Neural cell (in vitro differentiated cells): ENCODE measurements at regions not wholly inside any gene's neighbourhood (a gene's known extent, or its start where the extent isn't known, plus 50 kb on each side); places are given as distances from the start of the nearest gene placed in this dataset.

Source experiments
- H2AFZ ChIP-seq: fragments of 200-600, 300-800 bp; sonication (generic), shearing (Covaris generic); 2 replicates; pipeline ENCODE4 v1.6.0; 2014; ENCODE audit warnings: low read depth, mild to moderate bottlenecking, antibody characterized with exemption, low read length, moderate library complexity
- H3F3A ChIP-seq: fragments of 200-600 bp; shearing (Covaris generic); 2 replicates; pipeline ENCODE4 v1.6.1; 2016; ENCODE audit warnings: mild to moderate bottlenecking, moderate library complexity, mixed read lengths, antibody characterized with exemption, low read length; ENCODE audit not compliant: insufficient read depth, poor library complexity, severe bottlenecking
- H3K27ac ChIP-seq: fragments of 200-600, 300-800 bp; sonication (generic), shearing (Covaris generic); 2 replicates; pipeline ENCODE4 v1.5.1; 2014; ENCODE audit warnings: mild to moderate bottlenecking, low read length, moderate library complexity
- H3K27me3 ChIP-seq: fragments of 300-800, 200-600 bp; sonication (generic), shearing (Covaris generic); 2 replicates; pipeline ENCODE4 v1.6.0; 2014; ENCODE audit warnings: mild to moderate bottlenecking, low read depth, low read length, moderate library complexity; ENCODE audit not compliant: insufficient read depth
- H3K36me3 ChIP-seq: fragments of 300-800, 200-600 bp; sonication (generic), shearing (Covaris generic); 2 replicates; pipeline ENCODE4 v1.5.1; 2014; ENCODE audit warnings: mild to moderate bottlenecking, antibody characterized with exemption, low read length, moderate library complexity; ENCODE audit not compliant: insufficient read depth
- H3K4me2 ChIP-seq: fragments of 300-800, 200-600 bp; sonication (generic), shearing (Covaris generic); 2 replicates; pipeline ENCODE4 v1.6.0; 2014; ENCODE audit warnings: mild to moderate bottlenecking, low read length
- H3K4me3 ChIP-seq: fragments of 300-800, 200-600 bp; sonication (generic), shearing (Covaris generic); 2 replicates; pipeline ENCODE4 v1.5.1; 2014; ENCODE audit warnings: mild to moderate bottlenecking, low read length, moderate library complexity
- H3K79me2 ChIP-seq: fragments of 200-600 bp; shearing (Covaris generic); replicated peaks from 2 replicates; pipeline ENCODE4 v1.6.0; 2014; ENCODE audit warnings: mild to moderate bottlenecking, low read length, moderate library complexity; ENCODE audit not compliant: insufficient read depth
- H3K9ac ChIP-seq: fragments of 300-800, 200-600 bp; sonication (generic), shearing (Covaris generic); 2 replicates; pipeline ENCODE4 v1.6.1; 2016; ENCODE audit warnings: mild to moderate bottlenecking, low read length, mixed read lengths
- H3K9me2 ChIP-seq: fragments of 200-600 bp; shearing (Covaris generic); 2 replicates; pipeline ENCODE4 v1.6.1; 2016; ENCODE audit warnings: mild to moderate bottlenecking, low read length, mixed read lengths; ENCODE audit not compliant: insufficient read depth
- H3K9me3 ChIP-seq: fragments of 200-600, 300-800 bp; sonication (generic), shearing (Covaris generic); 2 replicates; pipeline ENCODE4 v1.6.1; 2016; ENCODE audit warnings: mild to moderate bottlenecking, mixed run types, low read length, moderate library complexity, mixed read lengths
- H4K20me1 ChIP-seq: fragments of 200-600 bp; shearing (Covaris generic); 2 replicates; pipeline ENCODE4 v1.6.1; 2016; ENCODE audit warnings: mild to moderate bottlenecking, mixed run types; ENCODE audit not compliant: insufficient read depth
- CTCF ChIP-seq: fragments of 450-650 bp; IDR thresholded peaks from 2 replicates; pipeline ENCODE4 v1.5.1; 2014; ENCODE audit warnings: antibody characterized with exemption, mild to moderate bottlenecking, moderate library complexity; ENCODE audit not compliant: poor library complexity, severe bottlenecking
- EP300 ChIP-seq: fragments of 450-650 bp; conservative IDR thresholded peaks from 2 replicates; pipeline ENCODE4 v1.6.1; 2014; ENCODE audit warnings: antibody characterized with exemption, mild to moderate bottlenecking, moderate library complexity; ENCODE audit not compliant: poor library complexity, severe bottlenecking
- EZH2 ChIP-seq: fragments of 200-600, 300-800 bp; shearing (Covaris generic), sonication (generic); IDR thresholded peaks from 2 replicates; pipeline ENCODE4 v1.6.1; 2014; ENCODE audit warnings: antibody characterized with exemption, low read length, borderline replicate concordance, mild to moderate bottlenecking; ENCODE audit not compliant: insufficient read depth, poor library complexity, severe bottlenecking
- MXI1 ChIP-seq: fragments of 450-650 bp; conservative IDR thresholded peaks from 2 replicates; pipeline ENCODE4 v1.6.1; 2014; ENCODE audit warnings: antibody characterized with exemption, mild to moderate bottlenecking; ENCODE audit not compliant: poor library complexity, severe bottlenecking
- POLR2AphosphoS5 ChIP-seq: IDR thresholded peaks from 2 replicates; pipeline ENCODE4 v1.6.1; 2012
- RAD21 ChIP-seq: fragments of 450-650 bp; conservative IDR thresholded peaks from 2 replicates; pipeline ENCODE4 v1.6.1; 2014; ENCODE audit warnings: antibody characterized with exemption, mild to moderate bottlenecking, moderate library complexity
- SMC3 ChIP-seq: fragments of 450-650 bp; conservative IDR thresholded peaks from 2 replicates; pipeline ENCODE4 v1.6.1; 2014; ENCODE audit warnings: antibody characterized with exemption, mild to moderate bottlenecking, moderate library complexity; ENCODE audit not compliant: poor library complexity
- TAF1 ChIP-seq: IDR thresholded peaks from 2 replicates; pipeline ENCODE4 v1.6.1; 2012; ENCODE audit warnings: low read depth
- TF ChIP-seq, protein P1 (sequence below): IDR thresholded peaks from 2 replicates; pipeline ENCODE4 v1.6.1; 2012; ENCODE audit warnings: borderline replicate concordance

DNA sequence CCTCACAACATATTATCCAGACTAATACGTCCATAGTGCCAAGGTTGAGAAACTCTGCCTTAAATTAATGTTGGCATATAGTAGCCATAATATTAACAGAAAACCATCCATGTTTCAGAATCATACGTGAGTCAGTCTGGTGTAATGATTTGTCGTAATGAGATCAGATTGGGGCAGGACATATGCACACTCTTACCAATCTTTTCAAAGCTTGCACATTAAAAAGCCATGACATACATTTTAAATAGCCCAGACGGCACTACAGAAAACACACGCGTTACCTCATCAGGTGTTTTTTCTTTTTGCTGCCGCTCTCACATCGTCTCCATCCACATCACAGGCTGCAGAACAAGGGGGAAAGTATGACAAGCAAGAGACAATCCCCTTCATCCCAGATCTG, 211.6 kb downstream of the NEBL start:
- Histone ChIP-seq H3K9me3 (no peaks in the 10 kb centered on the region), H4K20me1 (no peaks in the 10 kb centered on the region), H3K9me2 (no peaks in the 10 kb centered on the region), H3K4me2 (no peak overlapping the region), H2AFZ (no peak overlapping the region), H3K4me3 (no peak overlapping the region), H3K9ac (no peak overlapping the region), H3K79me2 (no peaks in the 10 kb centered on the region), H3K27me3 (no peaks in the 10 kb centered on the region), H3K27ac (no peak overlapping the region), H3K36me3 (no peaks in the 10 kb centered on the region), H3F3A (no peaks in the 10 kb centered on the region)
- TF ChIP-seq SMC3, result no peak
- TF ChIP-seq EZH2, result no peak
- TF ChIP-seq RAD21, result no peak
- no peak for TF ChIP-seq MXI1
- TF ChIP-seq CTCF, result no peak
- no peak for TF ChIP-seq TAF1
- no peak for TF ChIP-seq POLR2AphosphoS5
- TF ChIP-seq, protein P1, sequence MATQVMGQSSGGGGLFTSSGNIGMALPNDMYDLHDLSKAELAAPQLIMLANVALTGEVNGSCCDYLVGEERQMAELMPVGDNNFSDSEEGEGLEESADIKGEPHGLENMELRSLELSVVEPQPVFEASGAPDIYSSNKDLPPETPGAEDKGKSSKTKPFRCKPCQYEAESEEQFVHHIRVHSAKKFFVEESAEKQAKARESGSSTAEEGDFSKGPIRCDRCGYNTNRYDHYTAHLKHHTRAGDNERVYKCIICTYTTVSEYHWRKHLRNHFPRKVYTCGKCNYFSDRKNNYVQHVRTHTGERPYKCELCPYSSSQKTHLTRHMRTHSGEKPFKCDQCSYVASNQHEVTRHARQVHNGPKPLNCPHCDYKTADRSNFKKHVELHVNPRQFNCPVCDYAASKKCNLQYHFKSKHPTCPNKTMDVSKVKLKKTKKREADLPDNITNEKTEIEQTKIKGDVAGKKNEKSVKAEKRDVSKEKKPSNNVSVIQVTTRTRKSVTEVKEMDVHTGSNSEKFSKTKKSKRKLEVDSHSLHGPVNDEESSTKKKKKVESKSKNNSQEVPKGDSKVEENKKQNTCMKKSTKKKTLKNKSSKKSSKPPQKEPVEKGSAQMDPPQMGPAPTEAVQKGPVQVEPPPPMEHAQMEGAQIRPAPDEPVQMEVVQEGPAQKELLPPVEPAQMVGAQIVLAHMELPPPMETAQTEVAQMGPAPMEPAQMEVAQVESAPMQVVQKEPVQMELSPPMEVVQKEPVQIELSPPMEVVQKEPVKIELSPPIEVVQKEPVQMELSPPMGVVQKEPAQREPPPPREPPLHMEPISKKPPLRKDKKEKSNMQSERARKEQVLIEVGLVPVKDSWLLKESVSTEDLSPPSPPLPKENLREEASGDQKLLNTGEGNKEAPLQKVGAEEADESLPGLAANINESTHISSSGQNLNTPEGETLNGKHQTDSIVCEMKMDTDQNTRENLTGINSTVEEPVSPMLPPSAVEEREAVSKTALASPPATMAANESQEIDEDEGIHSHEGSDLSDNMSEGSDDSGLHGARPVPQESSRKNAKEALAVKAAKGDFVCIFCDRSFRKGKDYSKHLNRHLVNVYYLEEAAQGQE, result no peak
- TF ChIP-seq EP300, result no peak

GRCh38 chr10:20683345-20683744, 213.8 kb downstream of the NEBL start:
- Histone ChIP-seq H3F3A (no peaks in the 10 kb centered on the region), H3K9me2 (no peaks in the 10 kb centered on the region), H3K27me3 (no peaks in the 10 kb centered on the region), H3K4me2 (no peak overlapping the region), H2AFZ (no peak overlapping the region), H3K27ac (no peak overlapping the region), H3K36me3 (no peaks in the 10 kb centered on the region), H3K9ac (no peak overlapping the region), H3K9me3 (no peaks in the 10 kb centered on the region), H3K79me2 (no peaks in the 10 kb centered on the region), H3K4me3 (no peak overlapping the region), H4K20me1 (no peaks in the 10 kb centered on the region)
- no peak for TF ChIP-seq EP300
- no peak for TF ChIP-seq CTCF
- TF ChIP-seq RAD21, result no peak
- TF ChIP-seq, protein P1, result no peak
- TF ChIP-seq MXI1, result no peak
- no peak for TF ChIP-seq EZH2
- no peak for TF ChIP-seq POLR2AphosphoS5
